C4-2B (cell line): ENCODE measurements at regions not wholly inside any gene's neighbourhood (a gene's known extent, or its start where the extent isn't known, plus 50 kb on each side); places are given as distances from the start of the nearest gene placed in this dataset.

Source experiments
- ZFX ChIP-seq: fragments of 450-650 bp; IDR thresholded peaks from 2 replicates; pipeline ENCODE4 v1.6.1; 2017
- TF ChIP-seq, protein P1 (sequence below): fragments of 450-650 bp; conservative IDR thresholded peaks from 2 replicates; pipeline ENCODE4 v1.5.1; 2017; ENCODE audit warnings: mild to moderate bottlenecking

DNA sequence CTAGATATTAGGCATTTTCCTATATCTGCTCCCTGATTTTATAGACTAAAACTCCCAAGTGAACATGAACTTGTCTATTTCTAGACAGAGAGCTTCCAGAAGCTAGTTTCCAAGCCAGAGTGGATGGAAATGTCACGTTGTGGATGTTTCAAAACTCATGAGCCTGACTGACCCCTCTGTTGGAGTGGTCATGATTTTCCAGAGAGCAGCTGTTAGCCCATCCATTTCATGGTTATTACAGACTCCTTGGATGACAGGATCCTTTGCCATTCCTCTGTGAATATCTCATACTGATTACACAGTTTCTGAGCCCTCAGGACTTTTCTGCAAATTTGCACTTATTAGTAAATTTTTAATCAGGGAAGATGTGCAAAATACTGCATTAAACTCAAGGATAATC lies 76.8 kb upstream of the ATF3 start:
- TF ChIP-seq, protein P1, sequence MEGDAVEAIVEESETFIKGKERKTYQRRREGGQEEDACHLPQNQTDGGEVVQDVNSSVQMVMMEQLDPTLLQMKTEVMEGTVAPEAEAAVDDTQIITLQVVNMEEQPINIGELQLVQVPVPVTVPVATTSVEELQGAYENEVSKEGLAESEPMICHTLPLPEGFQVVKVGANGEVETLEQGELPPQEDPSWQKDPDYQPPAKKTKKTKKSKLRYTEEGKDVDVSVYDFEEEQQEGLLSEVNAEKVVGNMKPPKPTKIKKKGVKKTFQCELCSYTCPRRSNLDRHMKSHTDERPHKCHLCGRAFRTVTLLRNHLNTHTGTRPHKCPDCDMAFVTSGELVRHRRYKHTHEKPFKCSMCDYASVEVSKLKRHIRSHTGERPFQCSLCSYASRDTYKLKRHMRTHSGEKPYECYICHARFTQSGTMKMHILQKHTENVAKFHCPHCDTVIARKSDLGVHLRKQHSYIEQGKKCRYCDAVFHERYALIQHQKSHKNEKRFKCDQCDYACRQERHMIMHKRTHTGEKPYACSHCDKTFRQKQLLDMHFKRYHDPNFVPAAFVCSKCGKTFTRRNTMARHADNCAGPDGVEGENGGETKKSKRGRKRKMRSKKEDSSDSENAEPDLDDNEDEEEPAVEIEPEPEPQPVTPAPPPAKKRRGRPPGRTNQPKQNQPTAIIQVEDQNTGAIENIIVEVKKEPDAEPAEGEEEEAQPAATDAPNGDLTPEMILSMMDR: no peak
- TF ChIP-seq ZFX: no peak
